ENCODE measurements at regions not wholly inside any gene's neighbourhood (a gene's known extent, or its start where the extent isn't known, plus 50 kb on each side); places are given as distances from the start of the nearest gene placed in this dataset.
A peak's percentile ranks its signal among the peaks of the same experiment; 100 is the strongest.

- TF ChIP-seq REST (IDR thresholded peaks at IDR 0.05; ENCODE audit: low read depth) (no peak), EGR1 (IDR thresholded peaks at IDR 0.05) (no peak)
These were observed 1122.3 kb upstream of the ADGRL2 start for GRCh38 chr1:80678438-80678837.

- TF ChIP-seq CEBPB (IDR thresholded peaks at IDR 0.05): 0 out of 2 replicates have a peak, but pooled peaks have one; percentile 41
- TF ChIP-seq CREB1 (IDR thresholded peaks at IDR 0.05; ENCODE audit: low read depth): no peak
These were observed 1125.3 kb upstream of the ADGRL2 start for GRCh38 chr1:80675454-80675853.

GRCh38 chr1:80673935-80674597, 1126.7 kb upstream of the ADGRL2 start:
- TF ChIP-seq TAF1 (IDR thresholded peaks at IDR 0.05; ENCODE audit: low read depth) (no peak), RAD21 (IDR thresholded peaks at IDR 0.05; ENCODE audit: low read depth) (no peak), NFIC (IDR thresholded peaks at IDR 0.05) (no peak), TEAD4 (IDR thresholded peaks at IDR 0.05) (no peak), EGR1 (IDR thresholded peaks at IDR 0.05) (no peak), MAX (IDR thresholded peaks at IDR 0.05) (no peak), ZBTB7A (IDR thresholded peaks at IDR 0.05; ENCODE audit: low read depth) (no peak), FOXM1 (IDR thresholded peaks at IDR 0.05; ENCODE audit: borderline replicate concordance, low read depth) (no peak), USF1 (IDR thresholded peaks at IDR 0.05) (no peak)

- no peak for TF ChIP-seq MAX (IDR thresholded peaks at IDR 0.05)
- no peak for TF ChIP-seq TAF1 (IDR thresholded peaks at IDR 0.05; ENCODE audit: low read depth)
- no peak for TF ChIP-seq ZBTB7A (IDR thresholded peaks at IDR 0.05; ENCODE audit: low read depth)
- no peak for TF ChIP-seq YY1 (IDR thresholded peaks at IDR 0.05; ENCODE audit: low read depth)
These were observed 1132.4 kb upstream of the ADGRL2 start for GRCh38 chr1:80668372-80668771.

GRCh38 chr1:80666073-80666472, 1134.7 kb upstream of the ADGRL2 start:
- no peak for TF ChIP-seq USF1 (IDR thresholded peaks at IDR 0.05)
- TF ChIP-seq YY1 (IDR thresholded peaks at IDR 0.05; ENCODE audit: low read depth): no peak
- TF ChIP-seq TAF1 (IDR thresholded peaks at IDR 0.05; ENCODE audit: low read depth): no peak
- no peak for TF ChIP-seq MAX (IDR thresholded peaks at IDR 0.05)
- no peak for TF ChIP-seq RAD21 (IDR thresholded peaks at IDR 0.05; ENCODE audit: low read depth)
- TF ChIP-seq NFIC (IDR thresholded peaks at IDR 0.05): no peak
- no peak for TF ChIP-seq CEBPB (IDR thresholded peaks at IDR 0.05)
- TF ChIP-seq REST (IDR thresholded peaks at IDR 0.05; ENCODE audit: low read depth): no peak
- no peak for TF ChIP-seq CREB1 (IDR thresholded peaks at IDR 0.05; ENCODE audit: low read depth)
- no peak for TF ChIP-seq EP300 (IDR thresholded peaks at IDR 0.05; ENCODE audit: borderline replicate concordance)
- TF ChIP-seq EGR1 (IDR thresholded peaks at IDR 0.05): no peak
- no peak for TF ChIP-seq ZBTB7A (IDR thresholded peaks at IDR 0.05; ENCODE audit: low read depth)
- no peak for TF ChIP-seq TCF12 (IDR thresholded peaks at IDR 0.05; ENCODE audit: low read depth)
- no peak for TF ChIP-seq TEAD4 (IDR thresholded peaks at IDR 0.05)
- TF ChIP-seq FOXM1 (IDR thresholded peaks at IDR 0.05; ENCODE audit: borderline replicate concordance, low read depth): no peak

GRCh38 chr1:80659161-80659560, 1141.6 kb upstream of the ADGRL2 start:
- TF ChIP-seq RAD21 (IDR thresholded peaks at IDR 0.05; ENCODE audit: low read depth) (no peak), USF1 (IDR thresholded peaks at IDR 0.05) (no peak), NFIC (IDR thresholded peaks at IDR 0.05) (no peak), YY1 (IDR thresholded peaks at IDR 0.05; ENCODE audit: low read depth) (no peak)
